ENCODE measurements at regions not wholly inside any gene's neighbourhood (a gene's known extent, or its start where the extent isn't known, plus 50 kb on each side); places are given as distances from the start of the nearest gene placed in this dataset.

GRCh38 chr9:16282718-16283117 is 587.8 kb downstream of the BNC2 start:
- Histone ChIP-seq H4K8ac (replicated peaks; ENCODE audit: insufficient read length, low read depth, low read length) (no peak overlapping the region), H3K9me3 (ENCODE audit: control insufficient read depth, low read depth, low read length) (no peaks in the 10 kb centered on the region), H2BK20ac (ENCODE audit: low read depth, low read length, poor library complexity, severe bottlenecking) (no peak overlapping the region), H3K23ac (ENCODE audit: insufficient read length, low read depth, low read length) (no peak overlapping the region), H3K14ac (ENCODE audit: insufficient read depth, low read length) (no peak overlapping the region), H3K79me2 (ENCODE audit: insufficient read depth, low read length) (no peaks in the 10 kb centered on the region), H3K18ac (ENCODE audit: insufficient read length, low read depth, low read length) (no peak overlapping the region), H3K27me3 (ENCODE audit: insufficient read depth, low read length) (no peaks in the 10 kb centered on the region), H3K23me2 (ENCODE audit: insufficient read length, low read depth, low read length, poor library complexity, severe bottlenecking) (no peaks in the 10 kb centered on the region), H4K91ac (ENCODE audit: insufficient read length, low read depth, low read length) (no peak overlapping the region), H2AK5ac (ENCODE audit: insufficient read length, low read length) (no peak overlapping the region), H2BK120ac (ENCODE audit: low read depth, low read length, poor library complexity, severe bottlenecking) (no peak overlapping the region), H3K4me2 (ENCODE audit: insufficient read depth, insufficient read length, low read length) (no peak overlapping the region), H2BK12ac (ENCODE audit: insufficient read length, low read depth, low read length) (no peak overlapping the region), H3K27ac (ENCODE audit: insufficient read length, low read depth, low read length) (no peak overlapping the region), H4K5ac (ENCODE audit: insufficient read length, low read depth, low read length) (no peak overlapping the region), H4K20me1 (ENCODE audit: control insufficient read depth, insufficient read depth, insufficient read length) (no peaks in the 10 kb centered on the region), H3T11ph (ENCODE audit: low read length) (no peak overlapping the region), H2AFZ (ENCODE audit: low read length) (no peak overlapping the region), H3K4me1 (ENCODE audit: insufficient read depth, low read length) (no peaks in the 10 kb centered on the region), H3K4ac (ENCODE audit: low read depth, low read length) (no peak overlapping the region), H2BK15ac (ENCODE audit: low read depth, low read length) (no peak overlapping the region), H3K56ac (ENCODE audit: insufficient read length, low read depth, low read length) (no peak overlapping the region), H3K9ac (ENCODE audit: extremely low read depth, insufficient read length, low read length) (no peak overlapping the region), H2BK5ac (ENCODE audit: insufficient read length, low read length) (no peak overlapping the region), H3K79me1 (ENCODE audit: insufficient read depth, low read depth, low read length, poor library complexity, severe bottlenecking) (no peaks in the 10 kb centered on the region)
- no CpG with 5 or more reads among the region's 9 CpGs for WGBS (ENCODE audit: extremely low coverage, insufficient read length, low lambda C conversion rate)
- no peaks in the 10 kb centered on the region for H3K4me1 Mint-ChIP-seq
- no peak overlapping the region for H3K4me3 Mint-ChIP-seq
- H3K36me3 Mint-ChIP-seq (ENCODE audit: insufficient read depth in 1 of 3, low read depth in 3 of 3) = peaks cover 0 to 5% (median 0%) of the 10 kb centered on the region in 3 experiments; a peak in 1 of 7 replicates
- H3K27me3 Mint-ChIP-seq (ENCODE audit: low read depth) = peaks cover 3% of the 10 kb centered on the region; the same call in 1 of the 2 replicates
- H3K27ac Mint-ChIP-seq = no peak overlapping the region
- peak; percentile 3 for DNase-seq
- no peak for TF ChIP-seq CTCF (conservative IDR thresholded peaks at IDR 0.05)
- peaks cover 3 to 4% of the 10 kb centered on the region in 2 experiments; a peak in 3 of 5 replicates for H3K9me3 Mint-ChIP-seq
